HepG2 (cell line): ENCODE measurements at regions not wholly inside any gene's neighbourhood (a gene's known extent, or its start where the extent isn't known, plus 50 kb on each side); places are given as distances from the start of the nearest gene placed in this dataset.

Source experiments
- ATAC-seq: fragments of 200-7000 bp; cut with Tn5 transposase; 3 replicates; pipeline ENCODE4 v1.9.1; 2020; ENCODE audit warnings: mild to moderate bottlenecking, moderate library complexity
- BruUV-seq: library from RNA; stranded (reverse); fragments of 400-500 nt; replicated peaks from 2 replicates; lab custom pipeline; 2021; lab: Mats Ljungman, UMichigan
- CTCF ChIA-PET: fragments of 300-600 bp; formaldehyde crosslinking; extraction: SDS; loops from one replicate; lab custom pipeline; 2021; ENCODE audit warnings: low total read pairs, inconsistent platforms, low intra/inter-chr PET ratio; lab: Yijun Ruan, JAX
- POLR2A ChIA-PET: fragments of 350-600 bp; sonication (Branson Sonifier 250); formaldehyde crosslinking; loops from one replicate; lab custom pipeline; 2020; ENCODE audit warnings: antibody characterized with exemption, inconsistent platforms; lab: Yijun Ruan, JAX
- DNase-seq: peaks from one replicate; pipeline ENCODE4 v3.0.0-alpha.2; 2015; ENCODE audit warnings: low spot score
- FAIRE-seq: peaks from 3 replicates; lab custom pipeline; 2011; peaks lifted over from hg19 to GRCh38; lab: Jason Lieb, UNC
- H2AFZ ChIP-seq: one replicate; pipeline ENCODE4 v1.6.1; 2011; ENCODE audit warnings: low read length, inconsistent platforms
- H3K27ac ChIP-seq: fragments of 300-600 bp; 3 replicates; pipeline ENCODE4 v1.8.0; 2011; ENCODE audit warnings: mixed run types, mild to moderate bottlenecking, mixed read lengths, low read length, inconsistent platforms; ENCODE audit not compliant: insufficient read depth; ENCODE audit errors: extremely low read length
- H3K27me3 ChIP-seq, 2 experiments: fragments of 200-600 bp in 1 of 2; 2 replicates in 1 of 2; 3 replicates in 1 of 2; pipeline versions ENCODE4 v1.6.0 to v1.8.0; 2011; ENCODE audit warnings: low read length in 2 of 2, mild to moderate bottlenecking in 2 of 2, moderate library complexity in 2 of 2, inconsistent platforms in 1 of 2; ENCODE audit not compliant: insufficient read depth in 2 of 2, control insufficient read depth in 1 of 2
- H3K36me3 ChIP-seq, 2 experiments: fragments of 200-600 bp in 1 of 2; replicated peaks in 1 of 2; 2 replicates in 1 of 2; 3 replicates in 1 of 2; pipeline versions ENCODE4 v1.5.1 to v1.8.0; 2011; ENCODE audit warnings: low read length in 2 of 2, inconsistent platforms in 1 of 2; ENCODE audit not compliant: insufficient read depth in 2 of 2, control insufficient read depth in 1 of 2
- H3K4me1 ChIP-seq: 2 replicates; pipeline ENCODE4 v1.5.1; 2012; ENCODE audit warnings: low read length, inconsistent platforms; ENCODE audit not compliant: insufficient read depth
- H3K4me2 ChIP-seq: 2 replicates; pipeline ENCODE4 v1.6.0; 2011; ENCODE audit warnings: low read depth, low read length, inconsistent platforms
- H3K4me3 ChIP-seq, 3 experiments: fragments of 200-600 bp in 1 of 3; sonication (generic), shearing (Covaris generic) in 1 of 3; replicated peaks in 1 of 3; 2 replicates each; pipeline ENCODE4 v1.5.1; 2011 to 2016; ENCODE audit warnings: low read length in 3 of 3, inconsistent platforms in 2 of 3, low read depth in 2 of 3, mild to moderate bottlenecking in 2 of 3, control low read depth in 1 of 3, mixed read lengths in 1 of 3; ENCODE audit not compliant: insufficient read depth in 1 of 3
- H3K79me2 ChIP-seq: one replicate; pipeline ENCODE4 v1.6.1; 2011; ENCODE audit warnings: low read length, inconsistent platforms; ENCODE audit not compliant: insufficient read depth
- H3K9ac ChIP-seq: 2 replicates; pipeline ENCODE4 v1.6.0; 2011; ENCODE audit warnings: mild to moderate bottlenecking, low read depth, low read length, inconsistent platforms; ENCODE audit not compliant: insufficient read depth
- H3K9me3 ChIP-seq: 2 replicates; pipeline ENCODE4 v1.5.1; 2012; ENCODE audit warnings: mild to moderate bottlenecking, low read length
- H4K20me1 ChIP-seq: 2 replicates; pipeline ENCODE4 v1.6.0; 2011; ENCODE audit warnings: inconsistent platforms, mild to moderate bottlenecking, low read length, moderate library complexity; ENCODE audit not compliant: insufficient read depth
- ATF2 ChIP-seq: sonication (generic); formaldehyde crosslinking; IDR thresholded peaks from 2 replicates; pipeline ENCODE4 v1.4.0; 2020; ENCODE audit warnings: missing genetic modification reagents
- CCDC6 ChIP-seq: sonication (generic); formaldehyde crosslinking; IDR thresholded peaks from 2 replicates; pipeline ENCODE4 v1.8.1; 2022; ENCODE audit warnings: mild to moderate bottlenecking, missing genetic modification reagents, moderate library complexity
- CREB3 ChIP-seq: sonication (generic); formaldehyde crosslinking; IDR thresholded peaks from 2 replicates; pipeline ENCODE4 v1.5.0; 2020; ENCODE audit warnings: missing genetic modification reagents
- ESRRA ChIP-seq: sonication (generic); formaldehyde crosslinking; IDR thresholded peaks from 2 replicates; pipeline ENCODE4 v1.5.1; 2020; ENCODE audit warnings: mild to moderate bottlenecking, low read depth, missing genetic modification reagents
- FOXO1 ChIP-seq: sonication (generic); formaldehyde crosslinking; IDR thresholded peaks from 2 replicates; pipeline ENCODE4 v1.4.0; 2020; ENCODE audit warnings: missing genetic modification reagents
- KDM3A ChIP-seq: IDR thresholded peaks from 2 replicates; pipeline ENCODE4 v1.6.1; 2018; ENCODE audit warnings: low read depth, missing compliant biosample characterization
- MAFG ChIP-seq: sonication (generic); formaldehyde crosslinking; IDR thresholded peaks from 2 replicates; pipeline ENCODE4 v1.5.1; 2020; ENCODE audit warnings: mild to moderate bottlenecking, missing genetic modification reagents
- NBN ChIP-seq: fragments of 450-650 bp; conservative IDR thresholded peaks from 2 replicates; pipeline ENCODE4 v1.6.1; 2017
- NFE2L2 ChIP-seq: fragments of 150-350 bp; IDR thresholded peaks from 2 replicates; pipeline ENCODE4 v1.6.1; 2014; ENCODE audit warnings: low read length
- PBX3 ChIP-seq: sonication (generic); formaldehyde crosslinking; IDR thresholded peaks from 2 replicates; pipeline ENCODE4 v1.8.1; 2023; ENCODE audit warnings: missing genetic modification reagents, inconsistent platforms, borderline replicate concordance
- TBX2 ChIP-seq: sonication (generic); formaldehyde crosslinking; IDR thresholded peaks from 2 replicates; pipeline ENCODE4 v1.5.0; 2020; ENCODE audit warnings: missing genetic modification reagents, mild to moderate bottlenecking, borderline replicate concordance
- TCF12 ChIP-seq, 2 experiments: fragments of 450-650 bp in 1 of 2; sonication (generic) in 1 of 2; formaldehyde crosslinking in 1 of 2; IDR thresholded peaks; 2 replicates each; pipeline versions ENCODE4 v1.6.1 to v1.8.0; 2017 to 2022; ENCODE audit warnings: antibody characterized with exemption in 1 of 2, mild to moderate bottlenecking in 1 of 2, missing genetic modification reagents in 1 of 2, moderate library complexity in 1 of 2
- TMF1 ChIP-seq: sonication (generic); formaldehyde crosslinking; IDR thresholded peaks from 2 replicates; pipeline ENCODE4 v1.8.1; 2022; ENCODE audit warnings: low read depth, missing genetic modification reagents
- ZNF468 ChIP-seq: sonication (generic); formaldehyde crosslinking; IDR thresholded peaks from 2 replicates; pipeline ENCODE4 v1.8.0; 2022; ENCODE audit warnings: mild to moderate bottlenecking, moderate library complexity, missing genetic modification reagents
- ZNF580 ChIP-seq: IDR thresholded peaks from 2 replicates; pipeline ENCODE4 v1.6.1; 2016; ENCODE audit warnings: low read depth, borderline replicate concordance
- ZNF674 ChIP-seq: sonication (generic); formaldehyde crosslinking; IDR thresholded peaks from 2 replicates; pipeline ENCODE4 v1.5.0; 2020; ENCODE audit warnings: low read depth, mild to moderate bottlenecking, missing genetic modification reagents
- ZNF747 ChIP-seq: sonication (generic); formaldehyde crosslinking; IDR thresholded peaks from 2 replicates; pipeline ENCODE4 v1.8.1; 2023; ENCODE audit warnings: missing genetic modification reagents, mild to moderate bottlenecking, borderline replicate concordance
- ZSCAN30 ChIP-seq: sonication (generic); formaldehyde crosslinking; IDR thresholded peaks from 2 replicates; pipeline ENCODE4 v1.5.0; 2020; ENCODE audit warnings: mild to moderate bottlenecking, missing genetic modification reagents
- ZSCAN9 ChIP-seq: IDR thresholded peaks from 2 replicates; pipeline ENCODE4 v1.6.1; 2016; ENCODE audit warnings: borderline replicate concordance
- WGBS: methylation state at CpG from one replicate; pipeline ENCODE4 v1.1.6; 2017; ENCODE audit warnings: low lambda C conversion rate; 5-methylcytosine and 5-hydroxymethylcytosine counted together
- in situ Hi-C: cut with HindIII; loops from 2 replicates; pipeline ENCODE4 v1.10.0; 2017; ENCODE audit warnings: low pct_unique_long_range_greater_than_20kb; ENCODE audit not compliant: extremely low pct_ligation_motif_present
- intact Hi-C: fragments of 100-400 bp; cut with micrococcal nuclease; formaldehyde crosslinking; loops from one replicate; pipeline ENCODE4 v1.10.0; 2022; ENCODE audit not compliant: unreplicated experiment

GRCh38 chr16:51030516-51030915, 120.6 kb downstream of the SALL1 start:
- Histone ChIP-seq H2AFZ (no peak overlapping the region), H3K27me3 (no peaks in the 10 kb centered on the region), H3K36me3 (no peaks in the 10 kb centered on the region), H3K4me3 (no peak overlapping the region), H3K4me1 (no peaks in the 10 kb centered on the region), H3K9me3 (no peaks in the 10 kb centered on the region), H3K27ac (no peak overlapping the region), H3K9ac (no peak overlapping the region), H3K79me2 (no peaks in the 10 kb centered on the region), H3K4me2 (no peak overlapping the region), H4K20me1 (no peaks in the 10 kb centered on the region)
- no peak for DNase-seq
- no peak for ATAC-seq
- TF ChIP-seq TCF12 (IDR thresholded peaks at IDR 0.05): no peak
- no peak for TF ChIP-seq TCF12 (CRISPR knock-in tag; IDR thresholded peaks at IDR 0.05)
- TF ChIP-seq NBN: no peak
- no peak for TF ChIP-seq ZNF468 (CRISPR knock-in tag)
- no peak for TF ChIP-seq ESRRA (CRISPR knock-in tag)
- TF ChIP-seq ZNF580: no peak
- TF ChIP-seq ZSCAN9 (CRISPR knock-in tag): no peak
- no peak for TF ChIP-seq ZNF674 (CRISPR knock-in tag)
- no peak for TF ChIP-seq ZSCAN30 (CRISPR knock-in tag)
- no peak for TF ChIP-seq CREB3 (CRISPR knock-in tag)
- TF ChIP-seq MAFG (CRISPR knock-in tag): no peak
- TF ChIP-seq PBX3 (CRISPR knock-in tag): no peak
- no peak for TF ChIP-seq NFE2L2
- TF ChIP-seq TBX2: no peak
- TF ChIP-seq ATF2 (CRISPR knock-in tag): no peak
- no peak for TF ChIP-seq FOXO1 (CRISPR knock-in tag)
- no peak for TF ChIP-seq KDM3A (CRISPR knock-in tag)
- TF ChIP-seq TMF1 (CRISPR knock-in tag): no peak
- TF ChIP-seq ZNF747: no peak
- no peak for TF ChIP-seq CCDC6
- in situ Hi-C loops (no loop called here), intact Hi-C loops (no loop called here)
- BruUV-seq: no TSS peak
- whole genome bisulfite sequencing: 68% methylated on average over 4 of the region's 4 CpGs
- POLR2A ChIA-PET: no interaction called here
- no peak for FAIRE-seq
- CTCF ChIA-PET: no interaction called here
